Astrocyte (in vitro differentiated cells and primary cell): ENCODE measurements at regions not wholly inside any gene's neighbourhood (a gene's known extent, or its start where the extent isn't known, plus 50 kb on each side); places are given as distances from the start of the nearest gene placed in this dataset.
A peak's percentile ranks its signal among the peaks of the same experiment; 100 is the strongest.

Source experiments
- DNase-seq: peaks from one replicate; pipeline ENCODE4 v3.0.0-alpha.2; 2010; ENCODE audit warnings: low read depth
- FAIRE-seq: peaks from 2 replicates; lab custom pipeline; 2011; peaks lifted over from hg19 to GRCh38; lab: Jason Lieb, UNC
- H2AFZ ChIP-seq: 2 replicates; pipeline ENCODE4 v1.6.0; 2012; ENCODE audit warnings: low read depth, low read length, inconsistent platforms
- H3K27ac ChIP-seq: 2 replicates; pipeline ENCODE4 v1.5.1; 2011; ENCODE audit warnings: low read depth, low read length, inconsistent platforms
- H3K27me3 ChIP-seq: 2 replicates; pipeline ENCODE4 v1.6.0; 2011; ENCODE audit warnings: low read length, inconsistent platforms; ENCODE audit not compliant: insufficient read depth
- H3K36me3 ChIP-seq: 2 replicates; pipeline ENCODE4 v1.5.1; 2011; ENCODE audit warnings: low read length, inconsistent platforms; ENCODE audit not compliant: insufficient read depth
- H3K4me1 ChIP-seq: 2 replicates; pipeline ENCODE4 v1.5.1; 2011; ENCODE audit warnings: low read length, inconsistent platforms; ENCODE audit not compliant: insufficient read depth
- H3K4me2 ChIP-seq: 2 replicates; pipeline ENCODE4 v1.6.0; 2012; ENCODE audit warnings: low read length, inconsistent platforms
- H3K4me3 ChIP-seq: 2 replicates; pipeline ENCODE4 v1.5.1; 2011; ENCODE audit warnings: low read depth, mild to moderate bottlenecking, low read length, inconsistent platforms; ENCODE audit not compliant: insufficient read depth
- H3K79me2 ChIP-seq: 2 replicates; pipeline ENCODE4 v1.6.0; 2012; ENCODE audit warnings: mild to moderate bottlenecking, low read length, inconsistent platforms; ENCODE audit not compliant: insufficient read depth
- H3K9ac ChIP-seq: 2 replicates; pipeline ENCODE4 v1.6.0; 2012; ENCODE audit warnings: mild to moderate bottlenecking, low read length, inconsistent platforms
- H3K9me3 ChIP-seq: 2 replicates; pipeline ENCODE4 v1.5.1; 2012; ENCODE audit warnings: low read depth, mild to moderate bottlenecking, low read length, inconsistent platforms; ENCODE audit not compliant: insufficient read depth
- H4K20me1 ChIP-seq: 2 replicates; pipeline ENCODE4 v1.6.0; 2012; ENCODE audit warnings: low read length, inconsistent platforms; ENCODE audit not compliant: insufficient read depth
- H3K27ac Mint-ChIP-seq: one replicate; pipeline ENCODE4 v1.8.0; 2021; ENCODE audit warnings: mild to moderate bottlenecking, mixed read lengths; ENCODE audit not compliant: unreplicated experiment
- H3K27me3 Mint-ChIP-seq: one replicate; pipeline ENCODE4 v1.8.0; 2021; ENCODE audit warnings: low read depth, mixed read lengths; ENCODE audit not compliant: unreplicated experiment
- H3K36me3 Mint-ChIP-seq: one replicate; pipeline ENCODE4 v1.8.0; 2021; ENCODE audit warnings: low read depth, mixed read lengths; ENCODE audit not compliant: unreplicated experiment
- H3K4me1 Mint-ChIP-seq: one replicate; pipeline ENCODE4 v1.8.0; 2021; ENCODE audit warnings: low read depth, mixed read lengths; ENCODE audit not compliant: unreplicated experiment
- H3K4me3 Mint-ChIP-seq: one replicate; pipeline ENCODE4 v1.8.0; 2021; ENCODE audit warnings: mild to moderate bottlenecking, moderate library complexity, mixed read lengths; ENCODE audit not compliant: unreplicated experiment
- H3K9me3 Mint-ChIP-seq: one replicate; pipeline ENCODE4 v1.8.0; 2021; ENCODE audit warnings: mild to moderate bottlenecking, mixed read lengths; ENCODE audit not compliant: unreplicated experiment
- CTCF ChIP-seq: IDR thresholded peaks from 2 replicates; pipeline ENCODE4 v1.5.1; 2011; ENCODE audit warnings: low read depth, mild to moderate bottlenecking, inconsistent platforms, low read length, moderate library complexity; ENCODE audit not compliant: insufficient read depth
- EZH2 ChIP-seq: IDR thresholded peaks from 2 replicates; pipeline ENCODE4 v1.6.1; 2012; ENCODE audit warnings: mild to moderate bottlenecking, low read length, inconsistent platforms; ENCODE audit not compliant: insufficient read depth

DNA sequence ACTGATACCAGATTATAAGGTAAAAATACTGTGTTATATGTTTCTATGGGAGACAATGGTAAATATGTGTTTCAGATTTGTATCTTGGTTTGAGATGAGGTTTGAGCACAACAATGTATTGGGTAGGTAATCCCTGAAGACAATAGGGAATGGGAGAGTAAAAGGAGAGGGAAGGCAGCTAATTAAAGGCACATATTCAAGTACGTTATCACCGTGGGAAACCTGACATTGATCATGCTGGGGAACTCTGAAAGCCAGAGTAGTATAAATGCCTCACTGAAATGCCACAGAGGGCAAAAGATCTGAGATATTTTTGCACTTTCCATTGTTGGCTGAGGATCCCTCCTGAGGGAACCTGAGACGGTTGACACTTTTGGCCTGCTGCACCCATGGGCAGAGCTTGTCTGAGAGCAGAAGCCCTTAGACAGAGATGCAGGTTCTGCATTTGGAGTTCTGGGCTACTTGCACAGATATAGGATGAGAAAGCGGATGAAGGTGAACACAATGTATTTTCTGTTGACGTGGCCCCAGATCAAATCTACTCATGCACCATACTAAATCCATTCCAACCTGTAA lies 506.7 kb downstream of the PCDH18 start:
- H3K79me2 ChIP-seq = no peaks in the 10 kb centered on the region
- H3K4me2 ChIP-seq = no peak overlapping the region
- no peaks in the 10 kb centered on the region for H3K4me1 ChIP-seq
- no peaks in the 10 kb centered on the region for H3K36me3 ChIP-seq
- no peak overlapping the region for H3K4me3 ChIP-seq
- TF ChIP-seq EZH2 (no peak), CTCF (no peak)
- H3K4me1 Mint-ChIP-seq = no peaks in the 10 kb centered on the region
- H2AFZ ChIP-seq = no peak overlapping the region
- DNase-seq (no peak), FAIRE-seq (no peak)
- H3K9me3 ChIP-seq = no peaks in the 10 kb centered on the region
- no peak overlapping the region for H3K27ac Mint-ChIP-seq
- no peaks in the 10 kb centered on the region for H3K9me3 Mint-ChIP-seq
- no peak overlapping the region for H3K4me3 Mint-ChIP-seq
- no peak overlapping the region for H3K9ac ChIP-seq
- no peaks in the 10 kb centered on the region for H3K27me3 ChIP-seq
- no peaks in the 10 kb centered on the region for H4K20me1 ChIP-seq
- no peaks in the 10 kb centered on the region for H3K36me3 Mint-ChIP-seq
- H3K27me3 Mint-ChIP-seq = no peaks in the 10 kb centered on the region
- no peak overlapping the region for H3K27ac ChIP-seq

GRCh38 chr4:137015426-137016409 lies 516.6 kb downstream of the PCDH18 start:
- FAIRE-seq (no peak), DNase-seq (peak; percentile 42)
- Mint-ChIP-seq H3K4me3 (no peak overlapping the region), H3K36me3 (no peaks in the 10 kb centered on the region), H3K27me3 (no peaks in the 10 kb centered on the region), H3K9me3 (no peaks in the 10 kb centered on the region), H3K27ac (no peak overlapping the region), H3K4me1 (no peaks in the 10 kb centered on the region)
- Histone ChIP-seq H3K4me3 (no peak overlapping the region), H3K27ac (no peak overlapping the region), H3K9ac (no peak overlapping the region), H3K79me2 (no peaks in the 10 kb centered on the region), H3K36me3 (no peaks in the 10 kb centered on the region), H3K27me3 (no peaks in the 10 kb centered on the region), H4K20me1 (no peaks in the 10 kb centered on the region), H3K4me1 (no peaks in the 10 kb centered on the region), H2AFZ (no peak overlapping the region), H3K9me3 (no peaks in the 10 kb centered on the region), H3K4me2 (no peak overlapping the region)
- TF ChIP-seq CTCF = no peak
- TF ChIP-seq EZH2 = no peak

DNA sequence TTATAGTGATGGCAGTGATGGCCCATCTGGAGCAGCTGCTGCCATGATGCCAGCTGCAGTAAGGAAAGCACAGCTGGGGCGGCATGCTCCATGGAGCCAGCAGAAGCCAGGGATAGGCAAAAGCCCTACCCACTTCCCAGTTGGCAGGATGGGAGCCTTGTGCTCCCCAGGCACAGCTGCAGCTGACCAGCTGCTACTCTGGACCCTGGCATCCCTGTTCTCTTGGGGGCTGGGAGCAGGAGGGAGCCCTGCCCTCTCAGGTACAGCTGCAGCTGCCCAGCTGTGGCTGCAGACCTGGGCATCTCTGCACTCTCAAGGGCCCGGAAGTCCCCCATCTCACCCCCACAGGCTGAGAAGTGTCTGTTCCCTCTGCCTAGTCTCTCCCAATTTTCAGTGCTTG lies 531.9 kb downstream of the PCDH18 start:
- H2AFZ ChIP-seq = no peak overlapping the region
- TF ChIP-seq EZH2 (no peak), CTCF (no peak)
- no peaks in the 10 kb centered on the region for H3K9me3 ChIP-seq
- H3K36me3 ChIP-seq = no peaks in the 10 kb centered on the region
- no peaks in the 10 kb centered on the region for H3K4me1 ChIP-seq
- FAIRE-seq (no peak), DNase-seq (no peak)
- no peak overlapping the region for H3K4me2 ChIP-seq
- no peaks in the 10 kb centered on the region for H3K4me1 Mint-ChIP-seq
- H3K27me3 ChIP-seq = no peaks in the 10 kb centered on the region
- no peaks in the 10 kb centered on the region for H3K36me3 Mint-ChIP-seq
- H3K27ac ChIP-seq = no peak overlapping the region
- H3K9me3 Mint-ChIP-seq = peaks cover 10% of the 10 kb centered on the region
- no peak overlapping the region for H3K9ac ChIP-seq
- H3K27me3 Mint-ChIP-seq = no peaks in the 10 kb centered on the region
- H3K27ac Mint-ChIP-seq = no peak overlapping the region
- no peak overlapping the region for H3K4me3 Mint-ChIP-seq
- no peaks in the 10 kb centered on the region for H3K79me2 ChIP-seq
- H4K20me1 ChIP-seq = no peaks in the 10 kb centered on the region
- H3K4me3 ChIP-seq = no peak overlapping the region
